BJ (cell line): ENCODE measurements at regions not wholly inside any gene's neighbourhood (a gene's known extent, or its start where the extent isn't known, plus 50 kb on each side); places are given as distances from the start of the nearest gene placed in this dataset.

Experiments
- CTCF ChIA-PET: fragments of 350-600 bp; formaldehyde crosslinking; extraction: SDS; loops from one replicate; lab custom pipeline; 2021; ENCODE audit warnings: antibody characterized with exemption, inconsistent platforms; lab: Yijun Ruan, JAX
- POLR2A ChIA-PET: fragments of 300-600 bp; sonication (Branson Sonifier 250); formaldehyde crosslinking; extraction: SDS; loops from one replicate; lab custom pipeline; 2021; ENCODE audit warnings: antibody characterized with exemption; lab: Charles Lee
- DNase-seq: peaks from one replicate; pipeline ENCODE4 v3.0.0-alpha.2; 2011; ENCODE audit warnings: low read depth
- H3K27me3 ChIP-seq: 2 replicates; pipeline ENCODE4 v1.6.0; 2011; ENCODE audit warnings: low read length; ENCODE audit not compliant: control insufficient read depth, insufficient read depth
- H3K36me3 ChIP-seq: 2 replicates; pipeline ENCODE4 v1.5.1; 2011; ENCODE audit warnings: low read length; ENCODE audit not compliant: control insufficient read depth, insufficient read depth
- H3K4me3 ChIP-seq: 2 replicates; pipeline ENCODE4 v1.5.1; 2011; ENCODE audit warnings: low read depth, mild to moderate bottlenecking, control low read depth, low read length
- TF ChIP-seq, protein P1 (sequence below): IDR thresholded peaks from 2 replicates; pipeline ENCODE4 v1.5.1; 2011; ENCODE audit warnings: low read depth, mild to moderate bottlenecking, control low read depth, inconsistent platforms, low read length, moderate library complexity; ENCODE audit not compliant: insufficient read depth

DNA sequence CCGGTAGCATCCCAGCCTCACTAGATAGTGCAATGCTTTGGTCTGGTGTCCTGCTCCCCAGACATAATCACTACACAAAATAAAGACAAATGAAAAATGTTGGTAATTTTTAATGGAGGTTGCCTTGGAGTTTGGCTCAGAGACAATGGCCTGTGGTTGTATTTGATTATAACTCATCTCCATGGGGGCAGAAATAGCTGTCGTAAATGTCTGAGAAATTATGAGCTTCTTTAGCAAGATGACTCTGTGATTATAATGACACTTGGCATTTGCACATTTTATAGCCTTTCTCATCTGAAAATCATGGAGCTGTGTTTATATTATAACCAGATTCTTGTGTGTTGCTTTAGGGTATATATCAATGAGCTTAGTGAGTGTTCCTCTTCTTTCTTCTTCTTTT lies 1779.7 kb upstream of the CELF4 start:
- ChIA-PET CTCF (no interaction called here), POLR2A (no interaction called here)
- Histone ChIP-seq H3K36me3 (no peaks in the 10 kb centered on the region), H3K27me3 (no peaks in the 10 kb centered on the region; the same call in 1 of the 2 replicates), H3K4me3 (no peak overlapping the region)
- TF ChIP-seq, protein P1, sequence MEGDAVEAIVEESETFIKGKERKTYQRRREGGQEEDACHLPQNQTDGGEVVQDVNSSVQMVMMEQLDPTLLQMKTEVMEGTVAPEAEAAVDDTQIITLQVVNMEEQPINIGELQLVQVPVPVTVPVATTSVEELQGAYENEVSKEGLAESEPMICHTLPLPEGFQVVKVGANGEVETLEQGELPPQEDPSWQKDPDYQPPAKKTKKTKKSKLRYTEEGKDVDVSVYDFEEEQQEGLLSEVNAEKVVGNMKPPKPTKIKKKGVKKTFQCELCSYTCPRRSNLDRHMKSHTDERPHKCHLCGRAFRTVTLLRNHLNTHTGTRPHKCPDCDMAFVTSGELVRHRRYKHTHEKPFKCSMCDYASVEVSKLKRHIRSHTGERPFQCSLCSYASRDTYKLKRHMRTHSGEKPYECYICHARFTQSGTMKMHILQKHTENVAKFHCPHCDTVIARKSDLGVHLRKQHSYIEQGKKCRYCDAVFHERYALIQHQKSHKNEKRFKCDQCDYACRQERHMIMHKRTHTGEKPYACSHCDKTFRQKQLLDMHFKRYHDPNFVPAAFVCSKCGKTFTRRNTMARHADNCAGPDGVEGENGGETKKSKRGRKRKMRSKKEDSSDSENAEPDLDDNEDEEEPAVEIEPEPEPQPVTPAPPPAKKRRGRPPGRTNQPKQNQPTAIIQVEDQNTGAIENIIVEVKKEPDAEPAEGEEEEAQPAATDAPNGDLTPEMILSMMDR: no peak
- peak; percentile 89 for DNase-seq

DNA sequence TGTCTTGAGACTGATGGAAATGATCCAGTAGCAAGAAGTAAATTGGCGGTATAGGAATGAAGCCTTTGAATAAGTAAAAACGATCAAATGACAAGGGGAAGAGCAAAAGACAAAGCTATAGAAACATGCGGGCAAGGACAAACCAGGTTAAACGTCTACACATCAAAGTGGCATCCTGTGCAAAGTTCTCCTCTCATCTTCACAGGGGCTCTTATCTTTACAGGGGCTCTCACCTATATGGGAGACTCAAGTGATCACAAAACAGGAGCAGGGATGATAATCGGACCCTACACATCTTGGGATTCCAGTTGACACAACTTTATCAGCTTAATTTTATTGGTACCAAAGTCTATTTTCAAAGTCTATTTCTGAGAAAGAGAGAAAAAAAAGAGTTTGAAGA lies 1778.9 kb upstream of the CELF4 start:
- DNase-seq: no peak
- POLR2A ChIA-PET: no interaction called here
- CTCF ChIA-PET: no interaction called here

DNA sequence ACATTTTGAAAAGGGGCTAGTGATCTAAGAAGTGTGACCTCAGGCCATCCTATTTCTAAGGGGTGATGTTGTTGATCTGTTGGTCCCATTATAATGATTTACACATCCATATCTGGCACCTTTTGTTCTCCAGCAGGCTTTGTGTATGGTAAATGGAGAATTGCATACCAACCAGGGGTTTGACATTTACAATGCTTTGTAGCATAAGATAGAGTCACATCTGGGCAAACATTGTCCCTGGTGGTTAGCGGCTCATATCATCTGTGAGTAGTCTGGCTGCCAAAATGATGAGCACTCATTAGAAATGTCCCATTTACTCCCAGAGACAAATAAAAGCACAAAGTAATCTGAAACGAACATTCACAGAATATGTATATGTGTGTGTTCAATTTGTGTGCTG lies 1775.5 kb upstream of the CELF4 start:
- H3K36me3 ChIP-seq: no peaks in the 10 kb centered on the region
- CTCF ChIA-PET: no interaction called here
- no peak for DNase-seq

More for the DNA sequence above, 1778.9 kb upstream of the CELF4 start:
- Histone ChIP-seq H3K27me3 (no peaks in the 10 kb centered on the region; the same call in 1 of the 2 replicates), H3K4me3 (no peak overlapping the region), H3K36me3 (no peaks in the 10 kb centered on the region)
- TF ChIP-seq, protein P1: no peak

DNA sequence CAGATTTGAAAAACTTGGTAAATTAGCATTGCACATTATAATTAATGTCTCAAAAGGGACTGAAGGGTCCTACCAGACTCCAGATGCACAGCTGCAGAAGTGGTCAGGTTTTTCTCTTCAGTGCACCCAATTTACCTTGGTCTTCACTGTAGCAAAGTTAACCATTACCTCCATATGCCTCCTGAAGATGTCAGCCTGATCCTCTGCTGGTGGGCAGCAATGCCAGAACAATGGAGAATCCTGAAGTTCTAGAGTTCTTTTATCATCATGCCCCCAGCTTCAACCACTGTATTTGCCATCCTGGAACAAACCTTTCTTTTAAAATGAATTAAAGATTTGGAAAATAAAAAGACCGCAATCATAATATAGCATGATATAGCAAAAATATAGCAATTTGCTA lies 1774.8 kb upstream of the CELF4 start:
- POLR2A ChIA-PET: no interaction called here
- TF ChIP-seq, protein P1: no peak
- Histone ChIP-seq H3K27me3 (no peaks in the 10 kb centered on the region; the same call in 1 of the 2 replicates), H3K36me3 (no peaks in the 10 kb centered on the region), H3K4me3 (no peak overlapping the region)
- DNase-seq: no peak
- CTCF ChIA-PET: no interaction called here

More for the DNA sequence above, 1775.5 kb upstream of the CELF4 start:
- TF ChIP-seq, protein P1: no peak
- POLR2A ChIA-PET: no interaction called here
- Histone ChIP-seq H3K4me3 (no peak overlapping the region), H3K27me3 (no peaks in the 10 kb centered on the region; the same call in 1 of the 2 replicates)

DNA sequence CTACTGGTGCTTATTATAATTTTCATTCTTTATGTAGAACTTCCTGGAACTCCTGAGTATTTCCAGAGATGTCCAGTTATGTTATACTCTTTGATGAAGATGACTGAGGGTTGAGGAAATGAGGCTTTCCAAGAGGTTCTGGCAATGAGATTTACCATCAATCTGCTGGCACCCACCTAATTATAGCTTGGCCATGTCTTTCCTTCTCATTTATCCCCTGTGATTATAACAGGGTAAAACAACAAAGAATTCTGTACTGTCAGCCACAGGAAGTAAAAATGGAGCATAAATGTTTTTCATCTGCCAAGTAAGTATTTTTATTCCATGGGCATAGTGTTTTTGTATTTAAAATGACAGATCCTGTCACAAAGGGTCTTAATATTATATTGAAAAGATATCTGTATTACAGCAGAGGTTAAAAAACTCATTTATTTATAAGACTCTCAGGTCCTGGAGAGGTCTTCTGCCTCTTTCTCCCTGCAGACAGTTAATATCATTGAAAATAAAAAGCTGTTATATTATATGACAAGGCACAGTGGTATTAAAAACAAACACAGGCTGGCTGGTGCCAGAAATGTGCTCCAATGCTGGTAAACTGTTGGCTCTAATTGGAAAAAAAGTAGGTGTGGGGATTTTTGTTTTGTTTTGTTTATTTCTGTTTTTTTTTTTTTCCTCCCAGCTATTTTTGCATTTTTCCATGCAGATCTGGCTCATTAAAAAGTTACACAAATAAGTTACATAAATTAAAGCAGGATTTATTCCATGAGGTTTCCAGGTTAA lies 1764.1 kb upstream of the CELF4 start:
- CTCF ChIA-PET: no interaction called here

More for the DNA sequence above, 1764.1 kb upstream of the CELF4 start:
- H3K27me3 ChIP-seq: no peaks in the 10 kb centered on the region
- POLR2A ChIA-PET: no interaction called here
- TF ChIP-seq, protein P1: no peak
- no peak overlapping the region for H3K4me3 ChIP-seq
- H3K36me3 ChIP-seq: no peaks in the 10 kb centered on the region
- no peak for DNase-seq
